NT2/D1 (cell line): ENCODE measurements at regions not wholly inside any gene's neighbourhood (a gene's known extent, or its start where the extent isn't known, plus 50 kb on each side); places are given as distances from the start of the nearest gene placed in this dataset.

Experiments
- DNase-seq: peaks from one replicate; pipeline ENCODE4 v3.0.0-alpha.2; 2011; ENCODE audit warnings: low read depth, low spot score
- H3K27me3 ChIP-seq: 2 replicates; pipeline ENCODE4 v1.6.0; 2011; ENCODE audit warnings: mild to moderate bottlenecking; ENCODE audit not compliant: insufficient read length, insufficient read depth
- H3K36me3 ChIP-seq: 2 replicates; pipeline ENCODE4 v1.6.1; 2011; ENCODE audit warnings: mild to moderate bottlenecking, low read length, mixed read lengths; ENCODE audit not compliant: insufficient read depth, insufficient read length
- H3K4me1 ChIP-seq: 2 replicates; pipeline ENCODE4 v1.5.1; 2011; ENCODE audit not compliant: insufficient read depth, insufficient read length
- H3K4me3 ChIP-seq: 2 replicates; pipeline ENCODE4 v1.5.1; 2011; ENCODE audit warnings: low read depth; ENCODE audit not compliant: insufficient read length
- H3K9ac ChIP-seq: 2 replicates; pipeline ENCODE4 v1.6.0; 2011; ENCODE audit warnings: low read depth; ENCODE audit not compliant: insufficient read length
- H3K9me3 ChIP-seq: 2 replicates; pipeline ENCODE4 v1.5.1; 2011; ENCODE audit warnings: mild to moderate bottlenecking, low read length; ENCODE audit not compliant: insufficient read depth
- SUZ12 ChIP-seq: IDR thresholded peaks from 2 replicates; pipeline ENCODE4 v1.6.1; 2011; ENCODE audit not compliant: insufficient read length, insufficient read depth; ENCODE audit errors: extremely low read depth
- YY1 ChIP-seq: IDR thresholded peaks from 2 replicates; pipeline ENCODE4 v1.6.1; 2011; ENCODE audit not compliant: insufficient read length, insufficient read depth
- ZNF274 ChIP-seq: IDR thresholded peaks from 2 replicates; pipeline ENCODE4 v1.6.1; 2011; ENCODE audit warnings: mild to moderate bottlenecking, low read depth, low read length

- no peak for TF ChIP-seq YY1
- TF ChIP-seq SUZ12 = no peak
- TF ChIP-seq ZNF274 = no peak
- DNase-seq = no peak
- H3K27me3 ChIP-seq = no peaks in the 10 kb centered on the region
- no peak overlapping the region for H3K4me3 ChIP-seq
- no peaks in the 10 kb centered on the region for H3K9me3 ChIP-seq
- no peaks in the 10 kb centered on the region for H3K4me1 ChIP-seq
- H3K9ac ChIP-seq = no peak overlapping the region
- no peaks in the 10 kb centered on the region for H3K36me3 ChIP-seq
These were observed 102.6 kb downstream of the CD200R1L start for GRCh38 chr3:112744106-112744505.

GRCh38 chr3:112742934-112743333 lies 102.0 kb upstream of the CCDC80 start:
- Histone ChIP-seq H3K9me3 (no peaks in the 10 kb centered on the region), H3K27me3 (no peaks in the 10 kb centered on the region), H3K4me3 (no peak overlapping the region), H3K9ac (no peak overlapping the region), H3K4me1 (no peaks in the 10 kb centered on the region), H3K36me3 (no peaks in the 10 kb centered on the region)
- no peak for DNase-seq
- no peak for TF ChIP-seq YY1
- TF ChIP-seq SUZ12 = no peak
- no peak for TF ChIP-seq ZNF274

GRCh38 chr3:112741983-112742382 lies 101.0 kb upstream of the CCDC80 start:
- Histone ChIP-seq H3K27me3 (no peaks in the 10 kb centered on the region), H3K36me3 (no peaks in the 10 kb centered on the region), H3K9ac (no peak overlapping the region), H3K4me3 (no peak overlapping the region), H3K4me1 (no peaks in the 10 kb centered on the region), H3K9me3 (no peaks in the 10 kb centered on the region)
- DNase-seq = no peak
- TF ChIP-seq SUZ12 = no peak
- no peak for TF ChIP-seq YY1
- no peak for TF ChIP-seq ZNF274

- Histone ChIP-seq H3K36me3 (no peaks in the 10 kb centered on the region), H3K4me3 (no peak overlapping the region), H3K4me1 (no peaks in the 10 kb centered on the region), H3K9me3 (no peaks in the 10 kb centered on the region), H3K27me3 (no peaks in the 10 kb centered on the region), H3K9ac (no peak overlapping the region)
- DNase-seq = no peak
- TF ChIP-seq YY1 (no peak), SUZ12 (no peak)
These were observed 99.9 kb upstream of the CCDC80 start for GRCh38 chr3:112740835-112741234.

GRCh38 chr3:112739252-112739965 lies 98.5 kb upstream of the CCDC80 start:
- Histone ChIP-seq H3K27me3 (no peaks in the 10 kb centered on the region), H3K36me3 (no peaks in the 10 kb centered on the region), H3K4me1 (no peaks in the 10 kb centered on the region), H3K9me3 (no peaks in the 10 kb centered on the region), H3K9ac (no peak overlapping the region), H3K4me3 (no peak overlapping the region)
- TF ChIP-seq SUZ12 (no peak), YY1 (no peak)
- no peak for DNase-seq

GRCh38 chr3:112738366-112738765 lies 97.4 kb upstream of the CCDC80 start:
- Histone ChIP-seq H3K27me3 (no peaks in the 10 kb centered on the region), H3K36me3 (no peaks in the 10 kb centered on the region), H3K4me1 (no peaks in the 10 kb centered on the region), H3K4me3 (no peak overlapping the region), H3K9me3 (no peaks in the 10 kb centered on the region), H3K9ac (no peak overlapping the region)
- no peak for TF ChIP-seq YY1
- TF ChIP-seq SUZ12 = no peak
- no peak for TF ChIP-seq ZNF274
- DNase-seq = no peak

- TF ChIP-seq YY1 = no peak
- TF ChIP-seq SUZ12 = no peak
- TF ChIP-seq ZNF274 = no peak
- Histone ChIP-seq H3K9me3 (no peaks in the 10 kb centered on the region), H3K4me3 (no peak overlapping the region), H3K9ac (no peak overlapping the region), H3K27me3 (no peaks in the 10 kb centered on the region), H3K36me3 (no peaks in the 10 kb centered on the region), H3K4me1 (no peaks in the 10 kb centered on the region)
- DNase-seq = no peak
These were observed 96.0 kb upstream of the CCDC80 start for GRCh38 chr3:112736805-112737566.
